ENCODE measurements at regions not wholly inside any gene's neighbourhood (a gene's known extent, or its start where the extent isn't known, plus 50 kb on each side); places are given as distances from the start of the nearest gene placed in this dataset.

DNA sequence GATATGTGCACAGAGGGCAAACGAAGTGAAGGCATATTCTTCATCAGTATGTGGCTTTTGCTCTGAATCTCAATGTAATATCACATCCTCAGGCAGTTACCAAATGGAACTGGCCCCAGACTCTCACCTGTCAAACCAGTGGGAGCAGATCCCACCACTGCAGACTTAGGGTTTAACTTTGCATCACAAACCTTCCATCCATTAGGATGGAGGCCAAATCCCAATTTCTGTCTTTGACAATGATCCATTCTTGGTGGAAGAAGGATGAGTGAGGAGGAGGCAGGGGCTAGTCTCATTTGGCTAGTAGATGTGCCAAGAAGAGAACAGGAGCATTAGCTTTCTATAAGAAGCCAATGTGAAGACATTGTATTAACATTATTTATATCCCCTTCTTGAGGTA lies 413.5 kb upstream of the SPRY2 start:
- no peak for DNase-seq (ENCODE audit: low read depth, low spot score)
- H4K20me1 ChIP-seq (replicated peaks; ENCODE audit: control insufficient read depth, extremely low read depth, insufficient read depth, low read length): no peaks in the 10 kb centered on the region
- no peaks in the 10 kb centered on the region for H3K27me3 ChIP-seq (ENCODE audit: control insufficient read depth in 2 of 2, insufficient read depth in 2 of 2, low read length in 2 of 2)
- H3K9ac ChIP-seq (replicated peaks; ENCODE audit: extremely low read depth, insufficient read depth, low read length): no peak overlapping the region
- ChIA-PET POLR2A (no interaction called here), CTCF (interaction anchor here (1.4 kb wide), 1 partner anchor 124 kb away, joined by 4 read pairs; no protein-coding TSS in a partner anchor)
- no peak overlapping the region for H3K4me3 ChIP-seq (replicated peaks in 1 of 3; ENCODE audit: insufficient read depth in 1 of 3, low read depth in 1 of 3, low read length in 3 of 3)
- no peaks in the 10 kb centered on the region for H3K9me3 ChIP-seq (replicated peaks; ENCODE audit: control insufficient read depth, insufficient read depth, low read length)
- no peaks in the 10 kb centered on the region for H3K79me2 ChIP-seq (ENCODE audit: control insufficient read depth, insufficient read depth, low read length)
- H3K4me1 ChIP-seq (ENCODE audit: control insufficient read depth, extremely low read depth, insufficient read depth, low read length): no peaks in the 10 kb centered on the region
- intact Hi-C loops (cut with micrococcal nuclease) (no loop called here), dilution Hi-C loops (cut with MboI; ENCODE audit: extremely low pct_ligation_motif_present, low sequenced_read_pairs) (no loop called here)
- H3K36me3 ChIP-seq (ENCODE audit: control insufficient read depth in 2 of 2, extremely low read depth in 1 of 2, insufficient read depth in 2 of 2, low read length in 2 of 2): no peaks in the 10 kb centered on the region
- TF ChIP-seq MAX (IDR thresholded peaks at IDR 0.05; ENCODE audit: insufficient read depth, insufficient read length) (no peak), EZH2 (IDR thresholded peaks at IDR 0.05; ENCODE audit: borderline replicate concordance, low read depth, low read length, severe bottlenecking) (no peak), JUN (IDR thresholded peaks at IDR 0.05; ENCODE audit: borderline replicate concordance, insufficient read depth, insufficient read length, low read depth) (no peak), GATA2 (IDR thresholded peaks at IDR 0.05; ENCODE audit: insufficient read depth, insufficient read length, low read depth, low read length) (no peak), MYC (IDR thresholded peaks at IDR 0.05; ENCODE audit: low read depth, low read length) (no peak), POLR2AphosphoS5 (IDR thresholded peaks at IDR 0.05; ENCODE audit: insufficient read depth, low read depth, low read length) (no peak), FOS (IDR thresholded peaks at IDR 0.05; ENCODE audit: borderline replicate concordance, insufficient read depth, low read length) (no peak), POLR2A (IDR thresholded peaks at IDR 0.05; ENCODE audit: low read depth, low read length) (no peak)
- TF ChIP-seq, protein P1, sequence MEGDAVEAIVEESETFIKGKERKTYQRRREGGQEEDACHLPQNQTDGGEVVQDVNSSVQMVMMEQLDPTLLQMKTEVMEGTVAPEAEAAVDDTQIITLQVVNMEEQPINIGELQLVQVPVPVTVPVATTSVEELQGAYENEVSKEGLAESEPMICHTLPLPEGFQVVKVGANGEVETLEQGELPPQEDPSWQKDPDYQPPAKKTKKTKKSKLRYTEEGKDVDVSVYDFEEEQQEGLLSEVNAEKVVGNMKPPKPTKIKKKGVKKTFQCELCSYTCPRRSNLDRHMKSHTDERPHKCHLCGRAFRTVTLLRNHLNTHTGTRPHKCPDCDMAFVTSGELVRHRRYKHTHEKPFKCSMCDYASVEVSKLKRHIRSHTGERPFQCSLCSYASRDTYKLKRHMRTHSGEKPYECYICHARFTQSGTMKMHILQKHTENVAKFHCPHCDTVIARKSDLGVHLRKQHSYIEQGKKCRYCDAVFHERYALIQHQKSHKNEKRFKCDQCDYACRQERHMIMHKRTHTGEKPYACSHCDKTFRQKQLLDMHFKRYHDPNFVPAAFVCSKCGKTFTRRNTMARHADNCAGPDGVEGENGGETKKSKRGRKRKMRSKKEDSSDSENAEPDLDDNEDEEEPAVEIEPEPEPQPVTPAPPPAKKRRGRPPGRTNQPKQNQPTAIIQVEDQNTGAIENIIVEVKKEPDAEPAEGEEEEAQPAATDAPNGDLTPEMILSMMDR (IDR thresholded peaks at IDR 0.05; ENCODE audit: extremely low read depth in 1 of 2, insufficient read depth in 1 of 2, low read depth in 1 of 2, low read length in 2 of 2): no peak
- no peaks in the 10 kb centered on the region for H3K9me1 ChIP-seq (replicated peaks; ENCODE audit: control insufficient read depth, extremely low read depth, insufficient read depth, low read length)
- H3K27ac ChIP-seq (ENCODE audit: insufficient read depth, low read depth, low read length): no peak overlapping the region
- no peak for FAIRE-seq
- no peak overlapping the region for H3K4me2 ChIP-seq (ENCODE audit: insufficient read depth, low read length)
- no peak overlapping the region for H2AFZ ChIP-seq (ENCODE audit: low read depth, low read length)
- BruUV-seq (replicated peaks): no TSS peak

All from endothelial cell of umbilical vein (primary cell).